Lower lobe of right lung (tissue), 2 donors: ENCODE measurements at regions not wholly inside any gene's neighbourhood (a gene's known extent, or its start where the extent isn't known, plus 50 kb on each side); places are given as distances from the start of the nearest gene placed in this dataset.

Experiments
- ATAC-seq, 2 donors: fragments of 200-7000 bp; cut with Tn5 transposase; one replicate each; pipeline ENCODE4 v1.9.1; 2020 to 2022; ENCODE audit warnings: mild to moderate bottlenecking in 2 of 2, moderate library complexity in 2 of 2
- DNase-seq: peaks from one replicate; pipeline ENCODE4 v3.0.0-alpha.2; 2020
- H3K27ac ChIP-seq: fragments of 200-600 bp; one replicate; pipeline ENCODE4 v1.8.0; 2022
- H3K27me3 ChIP-seq: fragments of 200-600 bp; one replicate; pipeline ENCODE4 v1.8.0; 2022; ENCODE audit warnings: low read depth
- H3K36me3 ChIP-seq: fragments of 200-600 bp; one replicate; pipeline ENCODE4 v1.8.0; 2022; ENCODE audit warnings: mild to moderate bottlenecking
- H3K4me1 ChIP-seq: fragments of 200-600 bp; one replicate; pipeline ENCODE4 v1.8.0; 2022
- H3K4me3 ChIP-seq: fragments of 200-600 bp; one replicate; pipeline ENCODE4 v1.8.0; 2022; ENCODE audit warnings: mild to moderate bottlenecking
- H3K9me3 ChIP-seq: fragments of 200-600 bp; one replicate; pipeline ENCODE4 v1.8.0; 2022
- CTCF ChIP-seq: fragments of 200-600 bp; IDR thresholded peaks from one replicate; pipeline ENCODE4 v1.8.0; 2022; ENCODE audit warnings: antibody characterized with exemption, mild to moderate bottlenecking
- intact Hi-C: fragments of 100-400 bp; cut with DNase I; formaldehyde crosslinking; loops from one replicate; pipeline ENCODE4 v1.11.0; 2022
- donor health status: DM: no; HTN: yes; CAD: no; lungs with severe emphysema.

GRCh38 chr2:109694190-109694589 lies 80.0 kb downstream of the SOWAHC start:
- Histone ChIP-seq H3K9me3 (no peaks in the 10 kb centered on the region), H3K27ac (peak overlapping the region; percentile 11), H3K4me3 (no peak overlapping the region), H3K36me3 (no peaks in the 10 kb centered on the region), H3K4me1 (peaks cover 49% of the 10 kb centered on the region), H3K27me3 (no peaks in the 10 kb centered on the region)
- DNase-seq = no peak
- intact Hi-C loops = no loop called here
- TF ChIP-seq CTCF = no peak
- no peak for ATAC-seq

GRCh38 chr2:109695290-109695689 lies 81.1 kb downstream of the SOWAHC start:
- intact Hi-C loops = no loop called here
- ATAC-seq (no peak), DNase-seq (no peak)

GRCh38 chr2:109699646-109700045 lies 85.5 kb downstream of the SOWAHC start:
- Histone ChIP-seq H3K9me3 (no peaks in the 10 kb centered on the region), H3K4me1 (peaks cover 41% of the 10 kb centered on the region), H3K36me3 (no peaks in the 10 kb centered on the region), H3K27ac (peak overlapping the region; percentile 57), H3K27me3 (no peaks in the 10 kb centered on the region), H3K4me3 (no peak overlapping the region)
- intact Hi-C loops = no loop called here
- TF ChIP-seq CTCF = no peak
- peak; percentile 54 to 66 for ATAC-seq
- DNase-seq = no peak

More at GRCh38 chr2:109695290-109695689, 81.1 kb downstream of the SOWAHC start:
- Histone ChIP-seq H3K9me3 (no peaks in the 10 kb centered on the region), H3K27ac (no peak overlapping the region), H3K4me1 (peaks cover 53% of the 10 kb centered on the region), H3K36me3 (no peaks in the 10 kb centered on the region), H3K27me3 (no peaks in the 10 kb centered on the region), H3K4me3 (no peak overlapping the region)
- no peak for TF ChIP-seq CTCF

GRCh38 chr2:109700680-109701274 lies 86.6 kb downstream of the SOWAHC start:
- H3K27ac ChIP-seq = peak overlapping the region; percentile 57
- H3K36me3 ChIP-seq = no peaks in the 10 kb centered on the region
- H3K4me1 ChIP-seq = peaks cover 41% of the 10 kb centered on the region
- no peaks in the 10 kb centered on the region for H3K27me3 ChIP-seq
- DNase-seq (no peak), ATAC-seq (no peak)
- no peak overlapping the region for H3K4me3 ChIP-seq
- intact Hi-C loops = no loop called here
- TF ChIP-seq CTCF = no peak
- no peaks in the 10 kb centered on the region for H3K9me3 ChIP-seq

- intact Hi-C loops = no loop called here
Observed at GRCh38 chr2:109701362-109701761, 87.2 kb downstream of the SOWAHC start.

More at GRCh38 chr2:109701362-109701761, 87.2 kb downstream of the SOWAHC start:
- ATAC-seq = no peak
- no peak overlapping the region for H3K4me3 ChIP-seq
- no peak overlapping the region for H3K27ac ChIP-seq
- no peak for DNase-seq
- TF ChIP-seq CTCF = no peak
- peaks cover 41% of the 10 kb centered on the region for H3K4me1 ChIP-seq
- no peaks in the 10 kb centered on the region for H3K27me3 ChIP-seq
- H3K36me3 ChIP-seq = no peaks in the 10 kb centered on the region
- no peaks in the 10 kb centered on the region for H3K9me3 ChIP-seq
